Right cardiac atrium (tissue), 5 donors: ENCODE measurements at regions not wholly inside any gene's neighbourhood (a gene's known extent, or its start where the extent isn't known, plus 50 kb on each side); places are given as distances from the start of the nearest gene placed in this dataset.

Experiments
- ATAC-seq, 2 donors: fragments of 200-7000 bp; cut with Tn5 transposase; one replicate each; pipeline versions ENCODE4 v1.8.0 to v1.9.1; 2020; ENCODE audit warnings: moderate library complexity in 2 of 2, mild to moderate bottlenecking in 1 of 2
- DNase-seq, 3 donors: peaks; one replicate each; pipeline ENCODE4 v3.0.0-alpha.2; 2020
- H3K27ac ChIP-seq: one replicate; pipeline ENCODE4 v1.5.1; 2013; ENCODE audit warnings: mild to moderate bottlenecking, low read length, control low read depth, moderate library complexity
- H3K27me3 ChIP-seq: one replicate; pipeline ENCODE4 v1.6.1; 2013; ENCODE audit not compliant: control insufficient read depth, insufficient read depth
- H3K4me1 ChIP-seq: one replicate; pipeline ENCODE4 v1.6.1; 2013; ENCODE audit warnings: low read length; ENCODE audit not compliant: control insufficient read depth, insufficient read depth
- H3K4me3 ChIP-seq: one replicate; pipeline ENCODE4 v1.5.1; 2013; ENCODE audit warnings: low read length, control low read depth
- H3K9me3 ChIP-seq: one replicate; pipeline ENCODE4 v1.6.1; 2013; ENCODE audit warnings: low read length; ENCODE audit not compliant: control insufficient read depth
- WGBS: extraction: QIAGEN DNeasy Blood & Tissue Kit; methylation state at CpG from one replicate; pipeline ENCODE4 v1.1.7; 2013; 5-methylcytosine and 5-hydroxymethylcytosine counted together
- intact Hi-C, 4 donors: fragments of 100-400 bp; cut with DNase I; formaldehyde crosslinking; loops; one replicate each; pipeline versions ENCODE4 v1.11.0 to v1.14.0; 2022 to 2023
- donor health status: healthy with polysubstance abuse.
- donor health status: DM: no; HTN: yes; CAD: no.
- donor health status: DM: no; HTN: no; CAD: no.
- donor health status: DM: no; HTN: yes; CAD: no; lungs with severe emphysema.
- donor health status: DM: yes; HTN: yes; CAD: no.

DNA sequence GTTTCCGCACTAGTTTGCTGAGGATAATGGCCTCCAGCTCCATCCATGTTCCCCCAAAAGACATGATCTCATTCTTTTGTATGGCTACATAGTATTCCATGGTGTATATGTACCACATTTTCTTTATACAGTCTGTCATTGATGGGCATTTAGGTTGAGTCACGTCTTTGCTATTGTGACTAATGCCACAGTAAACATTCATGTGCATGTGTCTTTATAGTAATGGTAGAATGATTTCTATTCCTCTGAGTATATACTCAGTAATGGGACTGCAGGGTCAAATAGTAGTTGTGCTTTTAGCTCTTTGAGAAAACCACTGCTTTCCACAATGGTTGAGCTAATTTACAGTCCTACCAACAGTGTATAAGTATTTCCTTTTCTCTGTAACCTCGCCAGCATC, 78.3 kb upstream of the BCL9 start:
- Histone ChIP-seq H3K9me3 (no peaks in the 10 kb centered on the region), H3K4me1 (no peaks in the 10 kb centered on the region), H3K4me3 (no peak overlapping the region), H3K27ac (no peak overlapping the region), H3K27me3 (no peaks in the 10 kb centered on the region)
- WGBS, result 65% methylated on average over 3 of the region's 3 CpGs
- intact Hi-C loops, result no loop called here
- DNase-seq, result no peak
- no peak for ATAC-seq

DNA sequence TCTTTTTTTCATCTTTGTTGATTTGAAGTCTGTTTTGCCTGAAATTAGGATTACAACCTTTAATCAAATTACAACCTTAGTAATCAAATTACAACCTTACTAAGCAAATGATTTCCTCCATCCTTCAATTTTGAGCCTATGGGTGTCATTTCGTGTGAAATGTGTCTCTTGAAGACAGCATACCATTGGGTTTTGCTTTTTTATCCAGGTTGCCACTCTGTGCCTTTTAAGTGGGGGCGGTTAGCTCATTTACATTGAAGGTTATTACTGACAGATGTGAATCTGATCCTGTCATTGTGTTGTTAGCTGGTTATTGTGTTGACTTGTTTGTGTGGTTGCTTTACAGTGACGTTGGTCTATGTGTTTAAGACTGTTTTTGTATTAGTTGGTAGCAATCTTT, 74.8 kb upstream of the BCL9 start:
- Histone ChIP-seq H3K27me3 (no peaks in the 10 kb centered on the region), H3K4me1 (no peaks in the 10 kb centered on the region), H3K27ac (no peak overlapping the region), H3K9me3 (no peaks in the 10 kb centered on the region), H3K4me3 (no peak overlapping the region)
- no peak for DNase-seq
- ATAC-seq, result no peak
- WGBS, result 45% methylated on average over 3 of the region's 3 CpGs
- intact Hi-C loops, result no loop called here

DNA sequence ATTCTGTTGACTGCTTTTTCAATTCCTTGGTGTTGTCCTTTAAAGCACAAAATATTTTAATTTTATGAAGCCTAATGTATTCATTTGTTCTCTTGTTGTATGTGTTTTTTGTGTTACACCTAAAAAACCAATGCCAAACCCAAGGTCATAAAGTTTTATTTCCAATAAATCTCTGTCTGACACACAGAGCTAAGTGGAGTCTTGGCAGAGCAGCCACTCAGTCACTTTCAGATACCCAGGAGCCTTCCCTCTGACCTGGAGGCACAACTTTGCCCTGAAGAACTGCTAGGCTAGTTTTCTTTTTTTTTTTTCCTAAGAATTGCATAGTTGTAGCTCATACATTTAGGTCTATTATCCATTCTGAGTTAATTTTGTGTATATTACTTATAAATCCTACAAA, 71.2 kb upstream of the BCL9 start:
- intact Hi-C loops, result no loop called here
- Histone ChIP-seq H3K27ac (no peak overlapping the region), H3K27me3 (no peaks in the 10 kb centered on the region), H3K9me3 (no peaks in the 10 kb centered on the region), H3K4me1 (no peaks in the 10 kb centered on the region), H3K4me3 (no peak overlapping the region)
- DNase-seq (no peak), ATAC-seq (no peak)

GRCh38 chr1:147472489-147472888, 68.8 kb upstream of the BCL9 start:
- H3K4me3 ChIP-seq, result no peak overlapping the region
- WGBS, result 44% methylated on average over 2 of the region's 2 CpGs
- H3K9me3 ChIP-seq, result no peaks in the 10 kb centered on the region
- H3K27me3 ChIP-seq, result no peaks in the 10 kb centered on the region
- no peak for DNase-seq
- no peak overlapping the region for H3K27ac ChIP-seq
- H3K4me1 ChIP-seq, result no peaks in the 10 kb centered on the region
- intact Hi-C loops, result no loop called here
- ATAC-seq, result no peak

GRCh38 chr1:147472966-147473732, 68.2 kb upstream of the BCL9 start:
- Histone ChIP-seq H3K27me3 (no peaks in the 10 kb centered on the region), H3K27ac (no peak overlapping the region), H3K9me3 (no peaks in the 10 kb centered on the region), H3K4me1 (no peaks in the 10 kb centered on the region), H3K4me3 (no peak overlapping the region)
- no peak for DNase-seq
- intact Hi-C loops, result no loop called here
- ATAC-seq, result no peak
- 46% methylated on average over 5 of the region's 5 CpGs for WGBS

- ATAC-seq (no peak), DNase-seq (no peak)
- no peak overlapping the region for H3K27ac ChIP-seq
- intact Hi-C loops, result no loop called here
- H3K4me3 ChIP-seq, result no peak overlapping the region
- no peaks in the 10 kb centered on the region for H3K27me3 ChIP-seq
- no peaks in the 10 kb centered on the region for H3K9me3 ChIP-seq
- H3K4me1 ChIP-seq, result no peaks in the 10 kb centered on the region
Measured at GRCh38 chr1:147473733-147474049, 67.6 kb upstream of the BCL9 start.

- Histone ChIP-seq H3K9me3 (no peaks in the 10 kb centered on the region), H3K4me1 (no peaks in the 10 kb centered on the region), H3K27ac (no peak overlapping the region), H3K4me3 (no peak overlapping the region), H3K27me3 (no peaks in the 10 kb centered on the region)
- WGBS, result 79% methylated on average over 3 of the region's 3 CpGs
- intact Hi-C loops, result no loop called here
- DNase-seq (no peak), ATAC-seq (no peak)
Measured at GRCh38 chr1:147475488-147475887, 65.8 kb upstream of the BCL9 start.

GRCh38 chr1:147478521-147478920, 62.8 kb upstream of the BCL9 start:
- no peaks in the 10 kb centered on the region for H3K9me3 ChIP-seq
- no peak for DNase-seq
- no peaks in the 10 kb centered on the region for H3K27me3 ChIP-seq
- ATAC-seq, result no peak
- intact Hi-C loops, result no loop called here
- no peak overlapping the region for H3K27ac ChIP-seq
- H3K4me1 ChIP-seq, result no peaks in the 10 kb centered on the region
- H3K4me3 ChIP-seq, result no peak overlapping the region
- 76% methylated on average over 4 of the region's 4 CpGs for WGBS

- H3K9me3 ChIP-seq, result no peaks in the 10 kb centered on the region
- H3K4me3 ChIP-seq, result no peak overlapping the region
- DNase-seq (no peak), ATAC-seq (no peak)
- H3K27ac ChIP-seq, result no peak overlapping the region
- WGBS, result 68% methylated on average over 3 of the region's 3 CpGs
- no peaks in the 10 kb centered on the region for H3K4me1 ChIP-seq
- H3K27me3 ChIP-seq, result no peaks in the 10 kb centered on the region
- intact Hi-C loops, result no loop called here
Measured at GRCh38 chr1:147479864-147480564, 61.3 kb upstream of the BCL9 start.

- Histone ChIP-seq H3K27ac (no peak overlapping the region), H3K4me3 (no peak overlapping the region), H3K27me3 (no peaks in the 10 kb centered on the region), H3K4me1 (no peaks in the 10 kb centered on the region), H3K9me3 (no peaks in the 10 kb centered on the region)
- DNase-seq (no peak), ATAC-seq (no peak)
- intact Hi-C loops, result no loop called here
- 33% methylated on average over 2 of the region's 2 CpGs for whole genome bisulfite sequencing
Measured at GRCh38 chr1:147480565-147480935, 60.8 kb upstream of the BCL9 start.

GRCh38 chr1:147486876-147487656, 54.2 kb upstream of the BCL9 start:
- intact Hi-C loops, result no loop called here
- ATAC-seq (no peak), DNase-seq (no peak)
- Histone ChIP-seq H3K4me1 (no peaks in the 10 kb centered on the region), H3K9me3 (no peaks in the 10 kb centered on the region), H3K4me3 (no peak overlapping the region), H3K27me3 (no peaks in the 10 kb centered on the region), H3K27ac (no peak overlapping the region)
- WGBS, result 51% methylated on average over 9 of the region's 9 CpGs
